ENCODE measurements at regions not wholly inside any gene's neighbourhood (a gene's known extent, or its start where the extent isn't known, plus 50 kb on each side); places are given as distances from the start of the nearest gene placed in this dataset.

DNA sequence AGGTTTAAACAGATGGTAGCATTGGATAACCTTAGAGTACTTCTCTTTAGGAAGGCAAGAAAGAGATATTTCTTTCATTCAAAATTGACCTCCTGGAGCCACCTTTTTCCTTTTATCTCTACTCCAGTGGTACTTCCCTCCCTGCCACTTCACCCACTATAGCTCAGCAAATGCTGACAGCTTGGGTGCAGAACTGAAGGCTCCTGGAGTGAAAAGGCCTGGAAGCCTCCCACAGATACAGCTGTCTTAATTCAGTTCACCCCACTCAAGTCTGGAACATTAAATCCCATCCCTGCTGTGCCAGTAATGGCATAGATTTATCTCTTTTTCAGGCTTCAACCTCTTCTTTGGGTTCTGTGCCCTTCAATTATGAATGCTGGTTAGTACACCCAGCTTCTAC is 140.3 kb downstream of the NEDD1 start:
- no peak for TF ChIP-seq POLR2A (IDR thresholded peaks at IDR 0.05)
- TF ChIP-seq, protein P1, sequence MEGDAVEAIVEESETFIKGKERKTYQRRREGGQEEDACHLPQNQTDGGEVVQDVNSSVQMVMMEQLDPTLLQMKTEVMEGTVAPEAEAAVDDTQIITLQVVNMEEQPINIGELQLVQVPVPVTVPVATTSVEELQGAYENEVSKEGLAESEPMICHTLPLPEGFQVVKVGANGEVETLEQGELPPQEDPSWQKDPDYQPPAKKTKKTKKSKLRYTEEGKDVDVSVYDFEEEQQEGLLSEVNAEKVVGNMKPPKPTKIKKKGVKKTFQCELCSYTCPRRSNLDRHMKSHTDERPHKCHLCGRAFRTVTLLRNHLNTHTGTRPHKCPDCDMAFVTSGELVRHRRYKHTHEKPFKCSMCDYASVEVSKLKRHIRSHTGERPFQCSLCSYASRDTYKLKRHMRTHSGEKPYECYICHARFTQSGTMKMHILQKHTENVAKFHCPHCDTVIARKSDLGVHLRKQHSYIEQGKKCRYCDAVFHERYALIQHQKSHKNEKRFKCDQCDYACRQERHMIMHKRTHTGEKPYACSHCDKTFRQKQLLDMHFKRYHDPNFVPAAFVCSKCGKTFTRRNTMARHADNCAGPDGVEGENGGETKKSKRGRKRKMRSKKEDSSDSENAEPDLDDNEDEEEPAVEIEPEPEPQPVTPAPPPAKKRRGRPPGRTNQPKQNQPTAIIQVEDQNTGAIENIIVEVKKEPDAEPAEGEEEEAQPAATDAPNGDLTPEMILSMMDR (IDR thresholded peaks at IDR 0.05), result no peak
